Right cardiac atrium (tissue), 5 donors: ENCODE measurements at regions not wholly inside any gene's neighbourhood (a gene's known extent, or its start where the extent isn't known, plus 50 kb on each side); places are given as distances from the start of the nearest gene placed in this dataset.

Experiments
- ATAC-seq, 2 donors: fragments of 200-7000 bp; cut with Tn5 transposase; one replicate each; pipeline versions ENCODE4 v1.8.0 to v1.9.1; 2020; ENCODE audit warnings: moderate library complexity in 2 of 2, mild to moderate bottlenecking in 1 of 2
- DNase-seq, 3 donors: peaks; one replicate each; pipeline ENCODE4 v3.0.0-alpha.2; 2020
- H3K27ac ChIP-seq: one replicate; pipeline ENCODE4 v1.5.1; 2013; ENCODE audit warnings: mild to moderate bottlenecking, low read length, control low read depth, moderate library complexity
- H3K27me3 ChIP-seq: one replicate; pipeline ENCODE4 v1.6.1; 2013; ENCODE audit not compliant: control insufficient read depth, insufficient read depth
- H3K4me1 ChIP-seq: one replicate; pipeline ENCODE4 v1.6.1; 2013; ENCODE audit warnings: low read length; ENCODE audit not compliant: control insufficient read depth, insufficient read depth
- H3K4me3 ChIP-seq: one replicate; pipeline ENCODE4 v1.5.1; 2013; ENCODE audit warnings: low read length, control low read depth
- H3K9me3 ChIP-seq: one replicate; pipeline ENCODE4 v1.6.1; 2013; ENCODE audit warnings: low read length; ENCODE audit not compliant: control insufficient read depth
- WGBS: extraction: QIAGEN DNeasy Blood & Tissue Kit; methylation state at CpG from one replicate; pipeline ENCODE4 v1.1.7; 2013; 5-methylcytosine and 5-hydroxymethylcytosine counted together
- intact Hi-C, 4 donors: fragments of 100-400 bp; cut with DNase I; formaldehyde crosslinking; loops; one replicate each; pipeline versions ENCODE4 v1.11.0 to v1.14.0; 2022 to 2023
- donor health status: healthy with polysubstance abuse.
- donor health status: DM: no; HTN: yes; CAD: no.
- donor health status: DM: no; HTN: no; CAD: no.
- donor health status: DM: no; HTN: yes; CAD: no; lungs with severe emphysema.
- donor health status: DM: yes; HTN: yes; CAD: no.

DNA sequence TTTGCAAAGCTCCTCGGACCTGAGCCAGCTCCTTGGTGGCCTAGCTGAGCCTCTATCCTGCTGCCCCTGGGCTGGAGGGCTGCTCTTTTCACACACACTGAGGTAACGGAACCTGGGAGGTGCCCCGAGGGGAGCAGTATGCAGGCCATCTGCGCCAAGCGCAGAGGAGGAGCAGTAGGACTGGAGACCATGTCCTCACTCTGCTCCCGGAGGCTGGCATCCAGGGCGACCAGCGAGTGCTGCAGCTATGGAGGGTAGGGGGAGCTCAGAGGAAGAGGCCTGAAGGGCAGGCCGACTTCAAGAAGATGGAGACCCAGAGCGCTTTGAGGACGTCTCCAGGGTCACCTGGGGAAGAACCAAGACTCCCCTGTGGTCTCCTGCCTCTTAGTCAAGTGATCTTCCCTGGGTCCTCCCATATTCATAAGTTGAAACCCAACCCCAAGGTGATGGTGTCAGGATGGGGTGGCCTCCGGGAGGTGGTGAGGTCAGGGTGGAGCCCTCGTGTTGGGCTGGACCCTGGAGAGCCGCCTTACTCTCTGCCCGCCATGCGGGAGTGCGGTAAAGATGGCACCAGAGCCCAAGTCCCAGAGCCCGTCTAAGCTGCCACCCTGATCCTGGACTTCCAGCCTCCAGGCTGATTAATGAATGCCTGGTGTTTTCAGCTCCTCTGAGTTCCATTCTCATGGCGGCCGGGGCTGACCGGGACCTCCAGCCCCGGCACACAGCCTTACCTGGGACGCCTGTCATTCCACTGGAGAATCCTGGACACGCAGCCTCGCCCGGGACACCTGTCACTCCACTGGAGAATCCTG lies 160.7 kb downstream of the NDUFA10 start:
- no peaks in the 10 kb centered on the region for H3K4me1 ChIP-seq
- no peaks in the 10 kb centered on the region for H3K27me3 ChIP-seq
- ATAC-seq = no peak
- no peak overlapping the region for H3K4me3 ChIP-seq
- H3K27ac ChIP-seq = no peak overlapping the region
- H3K9me3 ChIP-seq = no peaks in the 10 kb centered on the region
- 91% methylated on average over 26 of the region's 26 CpGs for WGBS
- intact Hi-C loops = no loop called here
- no peak for DNase-seq

DNA sequence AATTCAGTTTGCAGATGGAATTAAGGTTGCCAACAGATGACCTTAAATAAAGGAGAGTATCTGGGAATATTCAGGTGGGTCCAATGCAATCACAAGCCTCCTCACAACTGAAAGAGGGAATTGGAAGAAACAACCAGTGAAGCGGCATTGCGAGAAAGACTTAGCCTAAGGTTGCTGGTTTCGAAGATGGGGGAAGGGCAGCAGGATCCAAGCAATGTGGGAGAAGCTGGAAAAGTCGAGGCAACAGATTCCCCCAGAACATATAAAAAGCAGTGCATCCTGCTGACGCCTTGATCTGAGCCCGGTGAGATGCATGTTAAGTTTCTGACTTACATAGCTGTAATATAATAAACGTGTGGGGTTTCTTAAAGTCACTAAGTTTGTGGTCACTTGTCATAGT lies 162.5 kb downstream of the NDUFA10 start:
- Histone ChIP-seq H3K4me3 (no peak overlapping the region), H3K4me1 (no peaks in the 10 kb centered on the region), H3K27me3 (no peaks in the 10 kb centered on the region), H3K27ac (no peak overlapping the region), H3K9me3 (no peaks in the 10 kb centered on the region)
- no peak for ATAC-seq
- no peak for DNase-seq
- intact Hi-C loops = no loop called here
- WGBS = 73% methylated on average over 7 of the region's 7 CpGs

DNA sequence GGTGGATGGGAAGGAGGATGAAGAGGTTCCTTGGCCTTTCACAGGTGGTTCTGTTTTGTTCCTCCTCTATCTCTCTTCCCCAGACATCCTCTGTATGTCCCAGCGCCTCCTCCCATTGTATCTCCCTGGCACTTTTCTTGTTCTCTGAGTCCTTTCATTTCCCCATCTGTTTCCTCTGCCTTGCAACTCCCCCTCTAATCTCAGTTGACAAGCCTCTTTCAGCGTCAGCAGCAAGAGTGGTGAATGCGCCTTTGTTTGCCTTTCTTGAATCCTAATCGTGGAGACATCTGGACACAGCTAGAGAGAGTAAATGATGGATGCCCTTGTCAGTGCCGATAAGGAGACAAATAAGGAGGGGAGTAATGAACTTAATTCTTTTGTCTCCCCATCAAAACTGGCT lies 167.0 kb downstream of the NDUFA10 start:
- ATAC-seq (peak; percentile 43 to 50), DNase-seq (no peak)
- H3K9me3 ChIP-seq = no peaks in the 10 kb centered on the region
- no peak overlapping the region for H3K4me3 ChIP-seq
- WGBS = 20% methylated on average over 5 of the region's 5 CpGs
- no peak overlapping the region for H3K27ac ChIP-seq
- intact Hi-C loops = no loop called here
- no peaks in the 10 kb centered on the region for H3K27me3 ChIP-seq
- no peaks in the 10 kb centered on the region for H3K4me1 ChIP-seq

DNA sequence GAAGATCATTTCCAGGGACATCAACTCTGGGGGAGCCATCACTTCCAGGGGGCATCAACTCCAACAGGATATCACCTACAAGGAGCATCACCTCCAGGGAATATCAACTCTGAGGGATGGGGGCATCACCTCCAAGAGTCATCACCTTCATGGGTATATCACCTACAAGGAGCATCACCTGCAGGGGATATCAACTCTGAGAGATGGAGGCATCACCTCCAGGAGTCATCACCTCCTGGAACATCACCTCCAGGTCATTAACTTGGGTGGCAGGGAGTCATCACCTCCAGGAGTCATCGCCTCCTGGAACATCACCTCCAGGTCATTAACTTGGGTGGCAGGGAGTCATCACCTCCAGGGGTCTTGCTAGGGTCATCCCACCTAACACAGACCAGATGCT lies 167.6 kb downstream of the NDUFA10 start:
- intact Hi-C loops = no loop called here
- Histone ChIP-seq H3K9me3 (no peaks in the 10 kb centered on the region), H3K27me3 (no peaks in the 10 kb centered on the region), H3K4me1 (no peaks in the 10 kb centered on the region), H3K27ac (no peak overlapping the region), H3K4me3 (no peak overlapping the region)
- DNase-seq (no peak), ATAC-seq (no peak)
- WGBS = 84% methylated on average over 1 of the region's 1 CpG

DNA sequence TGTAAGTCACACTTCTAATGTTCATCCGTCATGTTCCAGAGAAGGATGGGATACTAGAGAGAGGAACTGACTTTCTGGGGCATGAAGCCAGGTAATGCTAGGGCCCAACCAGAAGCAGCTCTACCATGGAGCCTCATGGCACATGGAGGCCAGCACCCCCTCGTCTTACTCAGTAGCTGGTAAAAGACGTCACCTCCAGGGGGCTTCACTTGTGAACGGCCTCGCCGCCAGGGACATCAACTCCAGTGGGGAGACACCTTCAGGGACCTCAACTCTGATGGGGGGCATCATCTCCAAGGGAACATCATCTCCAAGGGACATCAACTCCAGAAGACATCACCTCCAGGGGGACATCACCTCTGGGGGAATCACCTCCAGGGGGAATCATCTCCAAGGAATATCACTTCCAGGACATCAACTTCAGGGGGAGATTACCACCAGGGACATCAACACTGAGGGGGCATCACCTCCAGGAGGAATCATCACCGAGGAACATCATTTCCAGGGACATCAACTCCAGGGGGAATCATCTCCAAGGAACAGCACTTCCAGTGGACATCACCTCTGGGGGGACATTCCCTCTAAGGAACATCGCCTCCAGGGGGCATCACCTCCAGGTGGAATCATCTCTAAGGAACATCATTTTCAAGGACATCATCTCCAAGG lies 168.4 kb downstream of the NDUFA10 start:
- no peaks in the 10 kb centered on the region for H3K4me1 ChIP-seq
- 96% methylated on average over 8 of the region's 8 CpGs for WGBS

DNA sequence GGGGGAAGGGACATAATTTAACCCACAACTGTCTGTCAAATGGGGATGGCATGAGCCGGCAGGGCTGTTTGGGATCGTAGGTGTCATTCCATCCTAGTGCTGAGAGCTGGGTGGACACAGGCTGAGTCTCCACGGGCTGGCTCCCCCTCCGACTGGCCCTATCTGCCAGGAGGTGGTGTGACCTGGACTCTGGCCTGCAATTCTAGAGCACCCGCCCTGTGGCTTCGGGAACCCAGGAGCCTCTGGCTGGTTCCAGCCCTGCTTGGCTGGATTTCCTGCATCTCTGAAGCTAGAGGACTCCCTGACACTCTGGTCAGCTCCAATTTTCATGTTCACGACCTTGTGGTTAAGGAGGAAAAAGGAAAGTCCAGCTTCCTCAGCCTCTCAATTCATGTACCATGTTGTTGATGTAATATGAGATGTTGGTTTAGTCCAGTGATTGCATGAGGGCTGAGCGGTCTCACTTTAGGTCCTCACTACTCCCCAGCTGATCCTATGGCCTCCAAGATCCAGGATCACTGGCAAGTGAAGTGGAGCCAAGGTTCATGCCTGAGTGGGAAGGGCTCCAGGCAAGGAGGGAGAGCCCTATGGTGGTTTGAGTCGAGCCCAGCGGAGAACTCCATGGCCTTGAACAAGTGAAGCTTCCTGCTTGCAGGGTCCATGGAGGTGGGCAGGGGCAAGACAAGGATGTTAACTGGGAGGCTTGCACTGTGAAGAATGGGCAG lies 169.1 kb downstream of the NDUFA10 start:
- H3K27me3 ChIP-seq = no peaks in the 10 kb centered on the region
- H3K9me3 ChIP-seq = no peaks in the 10 kb centered on the region
- peak; percentile 26 to 43 for ATAC-seq
- no peaks in the 10 kb centered on the region for H3K4me1 ChIP-seq
- WGBS = 79% methylated on average over 10 of the region's 10 CpGs
- no peak overlapping the region for H3K27ac ChIP-seq
- peak in 1 of 3 donors; percentile 64 for DNase-seq
- H3K4me3 ChIP-seq = no peak overlapping the region
- intact Hi-C loops = no loop called here

More for the DNA sequence above, 168.4 kb downstream of the NDUFA10 start:
- no peaks in the 10 kb centered on the region for H3K27me3 ChIP-seq
- ATAC-seq = no peak
- no peaks in the 10 kb centered on the region for H3K9me3 ChIP-seq
- no peak for DNase-seq
- H3K4me3 ChIP-seq = no peak overlapping the region
- H3K27ac ChIP-seq = no peak overlapping the region
- intact Hi-C loops = no loop called here

DNA sequence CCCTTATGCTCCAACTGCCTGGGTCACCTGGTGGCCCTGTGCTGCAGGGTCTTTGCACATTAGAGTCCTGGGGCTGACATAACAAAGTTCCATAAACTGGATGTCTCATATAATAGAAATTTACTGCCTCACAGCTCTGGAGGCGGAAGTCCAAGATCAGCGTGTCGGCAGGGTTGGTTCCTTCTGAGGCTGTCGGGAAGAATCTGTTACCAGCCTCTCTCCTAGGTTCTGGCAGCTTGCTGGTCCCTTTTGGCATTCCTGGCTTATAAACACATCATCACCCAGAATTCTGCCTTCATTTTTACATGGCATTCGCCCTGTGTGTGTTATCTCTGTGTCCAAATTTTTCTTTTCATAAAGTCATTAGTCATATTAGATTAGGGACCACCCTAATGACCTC lies 170.5 kb downstream of the NDUFA10 start:
- intact Hi-C loops = no loop called here
- H3K4me3 ChIP-seq = no peak overlapping the region
- no peaks in the 10 kb centered on the region for H3K27me3 ChIP-seq
- no peak overlapping the region for H3K27ac ChIP-seq
- H3K4me1 ChIP-seq = no peaks in the 10 kb centered on the region
- DNase-seq (no peak), ATAC-seq (no peak)
- H3K9me3 ChIP-seq = no peaks in the 10 kb centered on the region
- WGBS = 83% methylated on average over 5 of the region's 5 CpGs

DNA sequence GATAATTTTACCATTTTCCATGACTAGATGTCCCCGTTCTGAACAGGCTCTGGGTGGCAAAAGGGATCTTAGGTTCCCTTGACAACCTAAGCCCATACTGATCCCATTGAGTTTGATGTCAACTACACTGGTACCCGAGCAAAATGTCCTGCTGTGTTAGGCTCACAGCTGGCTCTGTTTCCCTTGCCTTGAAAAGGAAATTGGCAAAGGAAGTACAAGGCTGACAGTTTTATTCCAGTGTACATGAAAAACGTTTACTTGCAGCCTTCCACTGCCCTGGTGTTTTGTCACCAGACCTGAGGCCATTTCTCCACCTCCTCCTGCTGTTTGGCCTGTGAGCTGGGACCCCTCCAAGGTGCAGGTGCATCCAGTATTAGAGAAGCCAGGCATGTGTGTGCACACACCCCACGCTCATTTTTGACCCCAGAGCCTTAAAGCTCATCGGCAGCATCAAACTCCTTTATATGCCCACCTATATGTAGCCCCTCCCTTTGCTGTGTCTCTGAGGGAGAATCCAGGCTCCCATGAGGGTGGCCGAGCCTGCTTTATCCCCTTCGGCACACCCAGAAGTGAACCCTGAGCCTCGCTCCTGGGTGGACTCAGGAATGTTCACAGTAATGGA lies 171.3 kb downstream of the NDUFA10 start:
- H3K9me3 ChIP-seq = no peaks in the 10 kb centered on the region
- 72% methylated on average over 8 of the region's 8 CpGs for WGBS
- ATAC-seq = no peak
- no peak for DNase-seq
- H3K4me1 ChIP-seq = no peaks in the 10 kb centered on the region
- H3K4me3 ChIP-seq = no peak overlapping the region
- intact Hi-C loops = no loop called here
- no peaks in the 10 kb centered on the region for H3K27me3 ChIP-seq
- H3K27ac ChIP-seq = no peak overlapping the region

DNA sequence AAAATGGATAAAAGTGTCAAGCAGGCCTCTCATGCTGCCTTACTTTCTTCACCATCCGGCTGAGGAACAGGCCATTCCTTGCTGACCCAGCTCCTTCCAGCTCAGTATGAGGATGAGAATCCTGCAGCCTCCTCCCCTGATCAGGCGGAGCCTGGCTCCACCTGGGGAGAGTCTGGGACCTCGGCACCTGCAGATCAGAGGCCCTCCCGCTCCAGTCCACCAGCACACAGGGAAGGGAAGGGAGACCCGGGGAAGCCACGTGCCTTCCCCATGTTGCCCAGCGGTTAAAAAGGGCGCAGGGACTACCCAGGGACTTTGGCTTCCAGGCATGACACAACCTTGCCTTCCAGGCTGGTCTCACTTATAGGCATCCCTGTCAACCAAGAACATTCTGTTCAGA lies 172.0 kb downstream of the NDUFA10 start:
- ATAC-seq = no peak
- intact Hi-C loops = no loop called here
- H3K27me3 ChIP-seq = no peaks in the 10 kb centered on the region
- no peaks in the 10 kb centered on the region for H3K9me3 ChIP-seq
- 88% methylated on average over 8 of the region's 8 CpGs for WGBS
- DNase-seq = no peak
- H3K4me1 ChIP-seq = no peaks in the 10 kb centered on the region
- no peak overlapping the region for H3K27ac ChIP-seq
- no peak overlapping the region for H3K4me3 ChIP-seq

DNA sequence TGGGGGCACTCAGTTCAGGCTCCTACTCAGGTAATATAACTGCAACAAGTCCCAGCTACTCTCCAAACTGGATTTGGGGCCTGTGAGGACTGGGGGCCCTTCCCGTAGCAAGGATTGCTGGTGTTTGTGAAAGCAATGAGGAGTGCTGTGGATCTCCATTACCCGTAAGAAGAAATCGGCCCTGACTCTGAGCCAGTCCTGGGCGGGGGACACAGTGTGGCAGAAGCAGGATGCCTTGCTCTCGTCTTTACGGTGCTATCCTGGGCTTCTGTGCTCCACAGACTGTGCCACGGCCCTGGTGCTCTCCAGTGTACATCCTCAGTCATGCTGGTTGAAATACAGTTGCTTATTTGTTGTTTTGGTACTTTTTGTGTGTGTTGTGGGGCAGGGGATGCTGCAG lies 172.9 kb downstream of the NDUFA10 start:
- Histone ChIP-seq H3K4me1 (no peaks in the 10 kb centered on the region), H3K27ac (no peak overlapping the region), H3K4me3 (no peak overlapping the region), H3K27me3 (no peaks in the 10 kb centered on the region), H3K9me3 (no peaks in the 10 kb centered on the region)
- intact Hi-C loops = no loop called here
- 90% methylated on average over 7 of the region's 7 CpGs for WGBS
- DNase-seq (no peak), ATAC-seq (no peak)
